ENCODE measurements at regions not wholly inside any gene's neighbourhood (a gene's known extent, or its start where the extent isn't known, plus 50 kb on each side); places are given as distances from the start of the nearest gene placed in this dataset.

- H3K27me3 ChIP-seq (ENCODE audit: insufficient read depth, poor library complexity, severe bottlenecking), result no peaks in the 10 kb centered on the region
- TF ChIP-seq SPI1 (IDR thresholded peaks at IDR 0.05; ENCODE audit: borderline replicate concordance, low read depth) (no peak), POLR2AphosphoS5 (IDR thresholded peaks at IDR 0.05; ENCODE audit: low read depth) (no peak), CTCF (IDR thresholded peaks at IDR 0.05; ENCODE audit: insufficient read depth, low read length) (no peak), GABPA (IDR thresholded peaks at IDR 0.05; ENCODE audit: low read depth) (no peak), REST (IDR thresholded peaks at IDR 0.05; ENCODE audit: insufficient replicate concordance, low read depth) (no peak)
- no peak for DNase-seq (ENCODE audit: low read depth in 1 of 2, low spot score in 1 of 2)
- no peak overlapping the region for H3K27ac ChIP-seq (replicated peaks)
- H3K4me3 ChIP-seq (replicated peaks; ENCODE audit: insufficient read depth, low read length), result no peak overlapping the region
Observed at GRCh38 chrX:45903781-45904201, 641.4 kb downstream of the ZNF674 start.

GRCh38 chrX:45900766-45901615 is 644.2 kb downstream of the ZNF674 start:
- no peak for TF ChIP-seq CTCF (IDR thresholded peaks at IDR 0.05; ENCODE audit: insufficient read depth, low read length)
- no peak for TF ChIP-seq SPI1 (IDR thresholded peaks at IDR 0.05; ENCODE audit: borderline replicate concordance, low read depth)
- no peak for TF ChIP-seq GABPA (IDR thresholded peaks at IDR 0.05; ENCODE audit: low read depth)
- TF ChIP-seq REST (IDR thresholded peaks at IDR 0.05; ENCODE audit: insufficient replicate concordance, low read depth), result no peak
- Histone ChIP-seq H3K27ac (replicated peaks) (no peak overlapping the region), H3K4me3 (replicated peaks; ENCODE audit: insufficient read depth, low read length) (no peak overlapping the region), H3K27me3 (ENCODE audit: insufficient read depth, poor library complexity, severe bottlenecking) (no peaks in the 10 kb centered on the region)
- no peak for DNase-seq (ENCODE audit: low read depth in 1 of 2, low spot score in 1 of 2)

- TF ChIP-seq SPI1 (IDR thresholded peaks at IDR 0.05; ENCODE audit: borderline replicate concordance, low read depth) (no peak), POLR2AphosphoS5 (IDR thresholded peaks at IDR 0.05; ENCODE audit: low read depth) (no peak), GABPA (IDR thresholded peaks at IDR 0.05; ENCODE audit: low read depth) (no peak), REST (IDR thresholded peaks at IDR 0.05; ENCODE audit: insufficient replicate concordance, low read depth) (no peak), CTCF (IDR thresholded peaks at IDR 0.05; ENCODE audit: insufficient read depth, low read length) (no peak)
- no peak for DNase-seq (ENCODE audit: low read depth in 1 of 2, low spot score in 1 of 2)
- H3K27me3 ChIP-seq (ENCODE audit: insufficient read depth, poor library complexity, severe bottlenecking), result no peaks in the 10 kb centered on the region
- H3K27ac ChIP-seq (replicated peaks), result no peak overlapping the region
- H3K4me3 ChIP-seq (replicated peaks; ENCODE audit: insufficient read depth, low read length), result no peak overlapping the region
Observed at GRCh38 chrX:45894864-45895645, 650.2 kb downstream of the ZNF674 start.
